GM18507 (cell line): ENCODE measurements at regions not wholly inside any gene's neighbourhood (a gene's known extent, or its start where the extent isn't known, plus 50 kb on each side); places are given as distances from the start of the nearest gene placed in this dataset.

Experiments used
- DNase-seq: peaks from one replicate; pipeline ENCODE4 v3.0.0; 2011; ENCODE audit warnings: low read depth; ENCODE audit not compliant: insufficient read length; ENCODE audit errors: extremely low spot score
- FAIRE-seq: peaks from 2 replicates; lab custom pipeline; 2011; peaks lifted over from hg19 to GRCh38; lab: Jason Lieb, UNC

GRCh38 chr2:137729305-137729704, 235.0 kb upstream of the HNMT start:
- FAIRE-seq (no peak), DNase-seq (no peak)

DNA sequence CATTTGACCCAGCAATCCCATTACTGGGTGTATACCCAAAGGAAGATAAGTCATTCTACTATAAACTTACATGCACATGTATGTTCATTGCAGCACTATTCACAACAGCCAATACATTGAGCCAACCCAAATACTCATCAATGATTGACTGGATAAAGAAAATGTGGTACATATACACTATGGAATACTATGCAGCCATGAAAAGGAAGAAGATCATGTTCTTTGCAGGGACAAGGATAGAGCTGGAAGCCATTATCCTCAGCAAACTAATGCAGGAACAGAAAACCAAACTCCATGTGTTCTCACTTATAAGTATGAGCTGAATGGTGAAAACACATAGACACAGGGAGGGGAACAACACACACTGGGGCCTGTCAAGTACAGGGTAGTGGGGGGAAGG, 226.7 kb upstream of the HNMT start:
- DNase-seq, result no peak
- FAIRE-seq, result no peak

GRCh38 chr2:137741784-137742362, 222.4 kb upstream of the HNMT start:
- DNase-seq (no peak), FAIRE-seq (no peak)

- no peak for DNase-seq
- FAIRE-seq, result no peak
Observed at GRCh38 chr2:137747509-137747908, 216.8 kb upstream of the HNMT start.

DNA sequence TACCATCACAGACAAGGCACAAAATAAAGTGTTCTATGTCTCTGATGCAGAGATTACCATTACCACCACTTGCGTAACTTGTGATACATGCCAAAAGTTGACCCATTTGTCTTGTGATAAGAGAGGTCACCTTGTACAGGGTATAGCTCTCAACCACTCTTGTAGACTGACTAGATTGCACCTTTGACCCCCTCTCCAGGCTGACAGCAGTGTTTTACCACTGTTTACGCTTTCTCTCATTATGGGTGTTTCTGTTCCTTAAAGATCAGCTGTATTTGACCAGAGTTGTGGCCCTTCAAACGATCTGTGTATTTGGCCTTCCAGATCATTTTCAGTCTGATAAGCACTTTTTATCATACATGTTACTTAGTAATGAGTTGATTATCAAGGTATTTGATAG, 215.7 kb upstream of the HNMT start:
- FAIRE-seq (no peak), DNase-seq (no peak)

DNA sequence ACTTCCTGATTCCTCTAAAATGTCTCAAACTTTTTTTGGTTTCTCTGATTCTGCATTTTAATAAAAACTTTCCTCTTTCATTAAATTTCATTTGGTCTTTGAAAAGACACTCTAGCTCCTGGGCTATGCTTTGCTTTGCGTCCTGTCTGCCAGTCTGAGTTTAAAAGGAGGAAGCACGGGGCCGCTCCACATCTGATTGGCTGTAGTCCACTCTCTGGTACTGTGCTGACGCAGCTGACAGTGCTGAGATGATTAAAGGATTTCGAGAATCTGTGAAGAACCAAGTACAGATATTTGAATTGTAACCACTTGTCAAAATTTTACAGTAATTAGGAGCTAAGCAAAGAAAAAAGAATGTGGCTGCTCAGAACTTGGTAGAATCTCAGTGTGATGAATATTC, 199.6 kb upstream of the HNMT start:
- FAIRE-seq (no peak), DNase-seq (no peak)

DNA sequence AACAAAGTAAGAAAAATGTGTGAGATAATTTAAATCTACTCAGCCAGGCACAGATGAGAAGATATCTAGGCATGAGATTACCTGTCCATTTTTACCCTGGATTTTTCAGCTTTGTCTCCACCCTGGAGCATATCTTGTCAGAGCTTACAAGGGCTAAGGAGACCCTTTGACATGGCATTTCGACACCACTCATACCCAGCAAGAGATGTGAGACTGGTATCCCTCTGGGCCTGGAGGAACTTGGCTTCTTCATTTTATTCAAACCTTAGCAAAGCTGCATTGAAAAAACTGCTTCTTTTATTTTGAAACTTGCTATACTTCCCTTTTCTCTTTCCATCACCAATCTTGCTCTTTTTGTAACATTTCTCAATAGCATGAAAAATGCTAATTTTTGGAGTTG, 194.9 kb upstream of the HNMT start:
- DNase-seq (no peak), FAIRE-seq (no peak)

DNA sequence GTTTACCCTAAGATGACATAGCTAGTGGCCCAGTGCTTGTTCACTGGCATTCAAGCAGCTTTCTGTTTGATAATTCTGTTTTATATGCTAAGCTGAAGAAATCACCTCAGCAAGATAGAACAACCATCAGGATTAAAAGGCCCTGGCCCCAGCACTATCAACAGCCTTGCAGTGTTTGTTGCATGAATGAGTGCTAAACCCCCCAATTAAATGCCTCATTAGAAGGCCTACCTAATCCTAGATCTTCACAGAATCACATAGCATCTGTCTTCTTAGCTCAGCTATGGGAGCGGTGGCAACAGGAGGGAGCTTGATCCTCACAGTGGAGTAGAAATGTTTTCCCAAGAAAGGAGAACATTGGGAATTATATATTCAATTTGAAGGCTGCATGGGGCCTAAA, 194.1 kb upstream of the HNMT start:
- DNase-seq (no peak), FAIRE-seq (no peak)

DNA sequence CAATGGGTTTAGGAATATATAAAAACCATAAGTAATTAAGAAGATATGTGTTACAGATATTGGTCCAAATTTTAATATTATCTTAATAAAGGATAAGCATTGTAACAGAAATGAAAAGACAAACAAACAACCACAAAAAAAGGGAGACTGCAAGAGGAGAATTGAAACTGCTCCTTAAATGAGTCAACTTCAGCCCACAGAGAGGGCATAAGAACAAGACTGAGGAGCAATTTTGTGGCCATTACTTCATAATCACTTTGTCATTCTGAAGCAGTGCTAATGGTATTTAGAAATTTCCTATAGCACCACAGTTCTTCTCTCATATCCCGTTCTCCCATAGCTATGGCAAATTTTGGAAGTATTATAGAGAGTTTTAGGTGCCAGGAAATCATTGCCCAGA, 193.2 kb upstream of the HNMT start:
- FAIRE-seq (no peak), DNase-seq (no peak)

DNA sequence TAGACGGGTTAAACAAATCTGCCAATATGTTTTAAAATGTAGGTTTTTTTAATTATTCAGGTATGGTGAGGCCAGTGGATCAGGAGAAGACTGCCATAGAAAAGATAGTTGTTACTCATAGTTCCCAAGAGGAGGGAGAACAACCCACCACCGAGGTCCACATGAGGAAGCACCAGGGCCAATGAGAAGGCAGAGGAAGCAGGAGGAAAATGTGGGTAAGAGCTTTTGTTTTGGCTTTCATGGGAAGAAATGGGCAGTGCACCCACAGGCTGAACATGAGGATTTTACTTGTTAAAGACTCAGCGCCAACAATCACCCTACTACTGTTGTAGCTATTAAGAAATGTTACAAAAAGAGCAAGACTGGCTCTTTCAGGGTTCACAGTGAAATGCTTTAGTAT, 191.8 kb upstream of the HNMT start:
- DNase-seq (no peak), FAIRE-seq (no peak)

- no peak for FAIRE-seq
- DNase-seq, result no peak
Observed at GRCh38 chr2:137775529-137775928, 188.7 kb upstream of the HNMT start.

DNA sequence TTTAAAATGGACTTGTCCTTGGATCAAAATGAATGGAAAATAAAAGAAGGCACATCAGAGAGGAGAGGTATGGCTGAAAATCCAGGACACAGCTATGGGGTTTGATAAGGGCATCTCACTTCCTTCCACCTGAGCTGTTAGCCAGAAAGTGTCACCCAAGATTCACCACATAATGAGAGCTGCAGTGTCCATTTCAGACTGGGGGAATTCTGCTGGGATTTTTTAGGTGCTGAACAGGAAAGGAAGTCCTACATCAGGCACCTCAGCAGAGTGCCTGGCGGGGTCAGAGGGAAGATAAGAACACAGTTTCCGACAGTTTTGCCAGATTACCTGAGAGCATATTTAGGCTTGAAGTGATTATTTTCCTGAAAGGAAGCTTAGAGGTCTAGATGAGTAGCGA, 187.6 kb upstream of the HNMT start:
- DNase-seq, result no peak
- no peak for FAIRE-seq

DNA sequence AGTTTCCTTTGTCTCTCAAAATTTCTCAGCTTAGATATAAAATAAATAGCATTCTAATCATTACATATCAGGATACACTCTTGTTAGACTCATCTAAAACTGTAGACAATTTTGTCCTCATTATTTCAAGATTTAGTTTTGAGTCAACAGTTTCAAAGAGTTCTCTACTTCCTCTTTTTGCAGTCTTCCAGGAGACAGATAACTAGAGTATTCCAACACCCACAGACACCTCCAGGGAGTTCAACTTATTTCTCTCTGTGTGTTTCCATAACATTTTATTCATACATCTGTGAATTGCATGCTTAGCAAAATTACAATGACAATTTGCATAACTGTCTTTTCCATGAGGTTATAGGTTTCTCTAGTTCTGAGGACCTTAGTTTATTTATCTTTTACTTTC, 166.6 kb upstream of the HNMT start:
- FAIRE-seq, result no peak

GRCh38 chr2:137799600-137799999, 164.7 kb upstream of the HNMT start:
- FAIRE-seq (no peak), DNase-seq (no peak)

More for the DNA sequence above, 166.6 kb upstream of the HNMT start:
- no peak for DNase-seq

DNA sequence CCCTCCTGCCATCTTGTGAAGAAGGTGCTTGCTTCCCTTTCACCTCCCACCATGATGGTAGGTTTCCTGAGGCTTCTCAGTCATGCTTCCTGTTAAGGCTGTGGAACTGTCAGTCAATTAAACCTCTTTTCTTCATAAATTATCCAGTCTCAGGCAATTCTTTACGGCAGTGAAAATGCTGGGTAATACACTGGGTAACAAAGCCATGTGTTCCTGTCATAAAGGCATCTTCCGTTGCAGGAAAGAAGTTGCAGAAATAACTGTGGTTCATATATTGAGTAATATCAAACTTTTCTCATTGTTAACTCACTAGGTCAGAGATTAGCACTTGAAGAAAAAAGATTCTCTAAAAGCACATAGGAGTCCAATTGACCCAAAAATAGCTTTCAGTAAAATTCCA, 163.9 kb upstream of the HNMT start:
- DNase-seq, result no peak
- no peak for FAIRE-seq

DNA sequence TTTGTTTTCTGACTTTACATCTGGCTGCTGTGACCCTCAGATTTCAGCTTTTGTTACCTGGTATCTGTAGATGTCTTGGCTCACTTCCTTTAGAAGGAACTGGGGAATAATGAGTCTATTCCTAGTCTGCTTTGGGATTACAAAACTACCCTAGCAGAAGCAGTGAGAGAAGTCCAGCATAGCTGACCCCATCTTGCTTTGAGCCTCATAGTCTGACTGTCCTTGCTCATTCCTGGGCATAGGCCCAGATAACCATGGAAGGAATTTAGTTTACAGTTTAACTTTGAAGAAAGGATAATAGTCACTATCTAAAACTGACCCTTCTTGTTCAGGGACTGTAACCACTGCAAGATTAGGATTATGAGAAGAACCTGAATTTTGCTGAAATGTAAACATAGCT, 163.0 kb upstream of the HNMT start:
- no peak for FAIRE-seq
- no peak for DNase-seq

- DNase-seq, result no peak
Observed at GRCh38 chr2:137802038-137802437, 162.2 kb upstream of the HNMT start.

GRCh38 chr2:137806068-137806805, 158.0 kb upstream of the HNMT start:
- FAIRE-seq (no peak), DNase-seq (no peak)

More at GRCh38 chr2:137802038-137802437, 162.2 kb upstream of the HNMT start:
- no peak for FAIRE-seq

DNA sequence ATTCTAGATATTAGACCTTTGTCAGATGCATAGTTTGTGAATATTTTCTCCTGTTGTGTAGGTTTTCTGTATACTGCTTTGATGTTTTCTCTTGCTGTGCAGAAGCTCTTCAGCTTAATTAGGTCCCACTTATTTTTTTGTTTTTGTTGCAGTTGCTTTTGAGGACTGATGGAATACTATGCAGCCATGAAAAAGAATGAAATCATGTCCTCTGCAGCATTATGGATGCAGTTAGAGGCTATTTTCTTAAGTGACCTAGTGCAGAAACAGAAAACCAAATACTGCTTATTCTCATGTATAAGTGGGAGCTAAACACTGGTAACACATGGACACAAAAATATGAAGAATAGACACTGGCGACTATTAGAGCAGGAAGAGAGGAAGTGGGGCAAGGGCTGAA, 155.0 kb upstream of the HNMT start:
- no peak for DNase-seq
- no peak for FAIRE-seq

GRCh38 chr2:137809837-137810236, 154.4 kb upstream of the HNMT start:
- DNase-seq (no peak), FAIRE-seq (no peak)

DNA sequence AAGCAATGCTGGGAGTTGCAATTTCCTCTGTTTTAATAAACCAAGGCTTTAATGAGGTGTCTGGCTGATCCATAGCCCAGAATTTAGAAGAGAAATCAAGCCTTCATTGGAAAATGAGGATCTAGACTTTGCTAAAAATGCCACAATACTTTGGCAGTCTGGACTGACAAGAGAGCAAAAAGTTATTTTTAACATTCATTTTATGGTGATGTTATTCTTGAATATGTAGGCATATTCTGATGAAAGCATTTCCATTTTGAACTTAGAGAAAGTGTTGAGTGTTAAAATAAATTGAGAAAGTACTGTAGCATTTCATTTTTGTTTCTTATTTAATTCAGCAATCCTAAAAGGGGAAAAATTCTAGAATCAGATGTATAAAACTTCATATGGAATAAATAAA, 151.8 kb upstream of the HNMT start:
- FAIRE-seq (no peak), DNase-seq (no peak)

DNA sequence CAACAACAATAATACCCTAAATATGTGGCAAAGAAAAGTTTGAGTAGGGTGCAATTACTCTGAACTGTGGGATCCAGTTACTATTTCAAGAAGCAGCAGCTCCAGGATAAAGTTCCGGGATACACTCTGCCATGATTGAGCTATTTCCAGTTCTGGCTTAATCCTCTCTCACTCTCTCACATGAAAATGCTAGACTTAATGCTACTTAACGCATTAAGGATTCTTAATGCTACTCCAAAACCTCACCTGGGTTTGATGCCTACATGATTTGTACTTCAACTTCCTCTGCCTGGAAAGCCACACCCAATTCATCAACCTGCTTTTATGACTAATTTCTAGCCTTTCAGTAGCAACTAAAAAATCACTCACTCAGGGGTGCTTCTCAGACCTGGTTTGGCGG, 151.1 kb upstream of the HNMT start:
- FAIRE-seq (no peak), DNase-seq (no peak)
